SH-SY5Y (cell line): ENCODE measurements at regions not wholly inside any gene's neighbourhood (a gene's known extent, or its start where the extent isn't known, plus 50 kb on each side); places are given as distances from the start of the nearest gene placed in this dataset.

Experiments used
- GATA2 ChIP-seq: IDR thresholded peaks from 2 replicates; pipeline ENCODE4 v1.6.1; 2011; ENCODE audit warnings: mild to moderate bottlenecking, low read depth, low read length
- GATA3 ChIP-seq: IDR thresholded peaks from 2 replicates; pipeline ENCODE4 v1.6.1; 2011; ENCODE audit warnings: low read depth, mild to moderate bottlenecking, low read length, moderate library complexity

DNA sequence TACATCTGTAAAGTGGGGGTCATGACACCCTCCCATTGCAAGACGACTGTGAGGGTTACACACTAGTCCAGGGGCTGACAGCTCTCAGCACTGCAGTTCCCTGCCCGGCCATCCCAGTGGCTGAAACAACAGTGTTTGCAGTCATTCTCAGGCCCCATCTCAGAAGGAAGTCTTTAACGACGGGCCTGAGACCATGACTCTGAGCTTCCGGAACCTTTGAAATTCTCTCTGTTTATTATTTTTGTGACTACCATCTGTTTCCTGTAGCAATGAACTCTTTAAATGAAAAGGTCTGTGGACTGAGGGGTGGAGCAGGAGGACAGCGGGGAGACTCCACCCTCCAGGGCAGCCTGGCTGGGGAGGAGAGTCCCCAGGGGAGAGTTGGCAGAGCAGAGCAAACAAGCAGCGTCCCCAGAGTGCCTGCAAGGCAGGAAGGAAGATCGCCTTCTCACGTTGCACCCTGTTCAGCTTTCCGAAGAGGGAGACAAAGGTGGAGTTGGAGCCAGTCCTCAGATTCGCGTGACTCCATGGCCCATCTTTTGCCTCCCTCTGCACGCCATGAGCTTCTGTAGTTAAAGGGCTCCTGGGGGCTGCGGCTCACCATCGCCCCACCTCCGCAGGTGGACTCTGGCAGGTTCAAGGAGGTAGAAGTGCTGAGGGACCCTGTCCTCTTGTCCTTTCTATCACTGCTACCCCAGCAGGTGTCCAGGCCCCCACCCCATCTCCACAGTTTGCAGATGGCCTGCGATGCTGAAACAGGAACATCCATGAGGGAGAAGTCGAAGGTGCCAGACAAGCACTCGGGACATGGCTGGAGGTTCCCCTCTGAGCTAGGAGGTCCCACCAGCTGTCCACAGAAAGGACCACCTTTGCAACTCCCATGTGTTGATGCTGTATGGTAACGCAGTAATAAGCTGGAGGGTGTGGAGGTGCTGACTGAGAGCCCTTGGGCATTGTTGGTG is 525.8 kb upstream of the PROK2 start:
- TF ChIP-seq GATA2 (no peak), GATA3 (no peak)
